ENCODE measurements at regions not wholly inside any gene's neighbourhood (a gene's known extent, or its start where the extent isn't known, plus 50 kb on each side); places are given as distances from the start of the nearest gene placed in this dataset.

GRCh38 chr11:122434786-122435185 is 220.7 kb upstream of the UBASH3B start:
- TF ChIP-seq POLR2A (IDR thresholded peaks at IDR 0.05) (no peak), CTCF (IDR thresholded peaks at IDR 0.05) (no peak)

All from body of pancreas (tissue), 4 donors.